ENCODE measurements at regions not wholly inside any gene's neighbourhood (a gene's known extent, or its start where the extent isn't known, plus 50 kb on each side); places are given as distances from the start of the nearest gene placed in this dataset.

DNA sequence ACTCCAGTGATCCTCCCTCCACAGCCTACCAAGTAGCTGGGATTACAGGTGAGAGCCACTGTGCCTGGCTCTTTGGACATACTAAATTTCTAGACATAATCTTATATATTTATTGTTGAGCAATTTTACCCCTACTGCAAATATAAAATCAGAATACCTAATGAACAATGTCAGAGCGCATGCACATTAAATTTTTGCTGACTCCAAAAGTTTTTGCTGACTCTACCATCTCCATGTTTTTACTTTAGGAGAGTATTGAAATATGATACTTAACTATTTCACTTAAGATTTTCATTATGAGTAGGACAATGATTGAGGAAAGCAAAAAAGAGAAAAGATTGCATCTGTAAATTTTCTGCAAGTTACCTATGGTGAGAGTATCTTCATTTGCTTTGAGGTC is 402.3 kb downstream of the LRRC70 start:
- no peak for TF ChIP-seq POLR2AphosphoS5 (IDR thresholded peaks at IDR 0.05)
- TF ChIP-seq, protein P1, sequence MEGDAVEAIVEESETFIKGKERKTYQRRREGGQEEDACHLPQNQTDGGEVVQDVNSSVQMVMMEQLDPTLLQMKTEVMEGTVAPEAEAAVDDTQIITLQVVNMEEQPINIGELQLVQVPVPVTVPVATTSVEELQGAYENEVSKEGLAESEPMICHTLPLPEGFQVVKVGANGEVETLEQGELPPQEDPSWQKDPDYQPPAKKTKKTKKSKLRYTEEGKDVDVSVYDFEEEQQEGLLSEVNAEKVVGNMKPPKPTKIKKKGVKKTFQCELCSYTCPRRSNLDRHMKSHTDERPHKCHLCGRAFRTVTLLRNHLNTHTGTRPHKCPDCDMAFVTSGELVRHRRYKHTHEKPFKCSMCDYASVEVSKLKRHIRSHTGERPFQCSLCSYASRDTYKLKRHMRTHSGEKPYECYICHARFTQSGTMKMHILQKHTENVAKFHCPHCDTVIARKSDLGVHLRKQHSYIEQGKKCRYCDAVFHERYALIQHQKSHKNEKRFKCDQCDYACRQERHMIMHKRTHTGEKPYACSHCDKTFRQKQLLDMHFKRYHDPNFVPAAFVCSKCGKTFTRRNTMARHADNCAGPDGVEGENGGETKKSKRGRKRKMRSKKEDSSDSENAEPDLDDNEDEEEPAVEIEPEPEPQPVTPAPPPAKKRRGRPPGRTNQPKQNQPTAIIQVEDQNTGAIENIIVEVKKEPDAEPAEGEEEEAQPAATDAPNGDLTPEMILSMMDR (IDR thresholded peaks at IDR 0.05) = no peak
- TF ChIP-seq POLR2A (IDR thresholded peaks at IDR 0.05) = no peak

All from transverse colon (tissue), 4 donors.